ENCODE measurements at regions not wholly inside any gene's neighbourhood (a gene's known extent, or its start where the extent isn't known, plus 50 kb on each side); places are given as distances from the start of the nearest gene placed in this dataset.

DNA sequence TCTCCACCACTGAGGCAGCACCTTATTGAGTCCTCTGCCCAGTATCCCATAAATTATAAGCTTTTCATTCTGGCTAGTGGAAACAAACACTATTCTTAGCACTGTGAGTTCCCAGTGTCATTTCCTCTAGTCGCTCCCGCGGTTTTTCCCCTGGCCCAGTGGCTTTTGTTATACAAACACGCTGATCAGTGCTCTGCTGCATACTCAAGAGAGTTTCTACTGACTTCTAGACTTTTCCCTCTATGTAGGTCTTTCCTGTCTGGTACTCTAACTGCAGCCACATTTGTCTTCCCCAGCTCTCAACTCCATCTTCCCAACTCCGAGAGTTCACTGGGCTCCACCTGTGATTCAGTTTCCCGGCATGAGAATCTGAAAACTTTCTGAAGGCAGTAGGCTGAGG lies 556.6 kb upstream of the SALL1 start:
- TF ChIP-seq, protein P1, sequence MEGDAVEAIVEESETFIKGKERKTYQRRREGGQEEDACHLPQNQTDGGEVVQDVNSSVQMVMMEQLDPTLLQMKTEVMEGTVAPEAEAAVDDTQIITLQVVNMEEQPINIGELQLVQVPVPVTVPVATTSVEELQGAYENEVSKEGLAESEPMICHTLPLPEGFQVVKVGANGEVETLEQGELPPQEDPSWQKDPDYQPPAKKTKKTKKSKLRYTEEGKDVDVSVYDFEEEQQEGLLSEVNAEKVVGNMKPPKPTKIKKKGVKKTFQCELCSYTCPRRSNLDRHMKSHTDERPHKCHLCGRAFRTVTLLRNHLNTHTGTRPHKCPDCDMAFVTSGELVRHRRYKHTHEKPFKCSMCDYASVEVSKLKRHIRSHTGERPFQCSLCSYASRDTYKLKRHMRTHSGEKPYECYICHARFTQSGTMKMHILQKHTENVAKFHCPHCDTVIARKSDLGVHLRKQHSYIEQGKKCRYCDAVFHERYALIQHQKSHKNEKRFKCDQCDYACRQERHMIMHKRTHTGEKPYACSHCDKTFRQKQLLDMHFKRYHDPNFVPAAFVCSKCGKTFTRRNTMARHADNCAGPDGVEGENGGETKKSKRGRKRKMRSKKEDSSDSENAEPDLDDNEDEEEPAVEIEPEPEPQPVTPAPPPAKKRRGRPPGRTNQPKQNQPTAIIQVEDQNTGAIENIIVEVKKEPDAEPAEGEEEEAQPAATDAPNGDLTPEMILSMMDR (IDR thresholded peaks at IDR 0.05; ENCODE audit: borderline replicate concordance, extremely low read depth, insufficient read depth) = no peak
- Histone ChIP-seq H3K9me3 (ENCODE audit: control insufficient read depth in 2 of 3, insufficient read depth in 1 of 3, low read length in 3 of 3) (peaks cover 0 to 5% (median 0%) of the 10 kb centered on the region in 3 donors), H3K4me3 (ENCODE audit: low read length in 3 of 3) (no peak overlapping the region), H3K27me3 (ENCODE audit: control insufficient read depth, insufficient read depth, low read length) (no peaks in the 10 kb centered on the region), H3K36me3 (ENCODE audit: control insufficient read depth in 2 of 3, insufficient read depth in 3 of 3, low read length in 3 of 3) (no peaks in the 10 kb centered on the region), H3K27ac (ENCODE audit: low read depth in 2 of 2, low read length in 2 of 2) (no peak overlapping the region), H3K9ac (ENCODE audit: low read length in 3 of 3) (no peak overlapping the region), H3K4me1 (ENCODE audit: control insufficient read depth in 2 of 3, insufficient read depth in 2 of 3, low read depth in 1 of 3, low read length in 3 of 3) (no peaks in the 10 kb centered on the region)
- FAIRE-seq (no peak), DNase-seq (no peak)
- intact Hi-C loops (cut with DNase I) = no loop called here

DNA sequence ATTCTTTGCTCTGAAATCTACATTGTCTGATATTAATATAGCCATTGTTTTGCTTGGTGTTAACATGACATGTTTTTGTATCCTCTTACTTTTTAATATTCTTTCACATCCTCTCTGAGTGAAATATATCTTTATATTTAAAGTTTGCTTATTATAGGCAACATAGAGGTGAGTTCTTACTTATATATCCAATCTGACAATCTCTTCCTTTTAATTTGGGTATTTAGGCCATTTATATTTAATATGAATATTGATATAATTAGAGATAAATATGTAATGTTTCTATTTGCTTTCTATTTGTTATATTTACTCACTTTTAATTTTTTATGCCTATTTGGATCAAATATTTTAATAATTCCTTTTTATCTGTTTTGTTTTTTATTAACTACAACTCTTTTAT lies 554.1 kb upstream of the SALL1 start:
- Histone ChIP-seq H3K9me3 (ENCODE audit: control insufficient read depth in 2 of 3, insufficient read depth in 1 of 3, low read length in 3 of 3) (peaks cover 0 to 5% (median 0%) of the 10 kb centered on the region in 3 donors), H3K36me3 (ENCODE audit: control insufficient read depth in 2 of 3, insufficient read depth in 3 of 3, low read length in 3 of 3) (no peaks in the 10 kb centered on the region), H3K9ac (ENCODE audit: low read length in 3 of 3) (no peak overlapping the region), H3K27ac (ENCODE audit: low read depth in 2 of 2, low read length in 2 of 2) (no peak overlapping the region), H3K4me1 (ENCODE audit: control insufficient read depth in 2 of 3, insufficient read depth in 2 of 3, low read depth in 1 of 3, low read length in 3 of 3) (no peaks in the 10 kb centered on the region), H3K4me3 (ENCODE audit: low read length in 3 of 3) (no peak overlapping the region), H3K27me3 (ENCODE audit: control insufficient read depth, insufficient read depth, low read length) (no peaks in the 10 kb centered on the region)
- intact Hi-C loops (cut with DNase I) = no loop called here
- no peak for DNase-seq
- TF ChIP-seq, protein P1 (IDR thresholded peaks at IDR 0.05; ENCODE audit: borderline replicate concordance, extremely low read depth, insufficient read depth) = no peak
- peak; percentile 75 for FAIRE-seq

DNA sequence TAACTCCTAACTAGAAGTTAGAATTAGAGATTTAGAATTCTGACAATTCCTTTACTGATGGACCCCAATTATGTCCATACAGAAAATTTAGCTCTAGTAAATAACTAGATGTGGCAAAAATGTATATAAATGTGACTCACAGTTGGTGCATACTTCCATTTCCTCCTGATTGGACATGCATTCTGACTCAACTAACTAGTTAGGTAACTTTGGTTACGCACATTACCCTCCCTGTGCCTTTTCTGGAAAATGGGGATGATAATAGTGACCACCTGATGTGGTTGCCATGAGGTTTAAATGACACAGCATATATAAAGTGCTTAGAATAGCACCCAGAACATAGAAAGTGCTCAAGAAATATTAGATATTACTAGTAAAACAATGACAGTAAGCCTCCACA lies 550.0 kb upstream of the SALL1 start:
- H3K4me1 ChIP-seq (ENCODE audit: control insufficient read depth in 2 of 3, insufficient read depth in 2 of 3, low read depth in 1 of 3, low read length in 3 of 3) = no peaks in the 10 kb centered on the region
- H3K36me3 ChIP-seq (ENCODE audit: control insufficient read depth in 2 of 3, insufficient read depth in 3 of 3, low read length in 3 of 3) = no peaks in the 10 kb centered on the region
- intact Hi-C loops (cut with DNase I) = no loop called here
- peaks cover 0 to 5% (median 0%) of the 10 kb centered on the region in 3 donors for H3K9me3 ChIP-seq (ENCODE audit: control insufficient read depth in 2 of 3, insufficient read depth in 1 of 3, low read length in 3 of 3)
- no peak overlapping the region for H3K4me3 ChIP-seq (ENCODE audit: low read length in 3 of 3)
- no peak overlapping the region for H3K27ac ChIP-seq (ENCODE audit: low read depth in 2 of 2, low read length in 2 of 2)
- no peak overlapping the region for H3K9ac ChIP-seq (ENCODE audit: low read length in 3 of 3)
- H3K27me3 ChIP-seq (ENCODE audit: control insufficient read depth, insufficient read depth, low read length) = no peaks in the 10 kb centered on the region
- DNase-seq = no peak
- TF ChIP-seq, protein P1 (IDR thresholded peaks at IDR 0.05; ENCODE audit: borderline replicate concordance, extremely low read depth, insufficient read depth) = no peak
- FAIRE-seq = no peak
